GM18520 (cell line): ENCODE measurements at regions not wholly inside any gene's neighbourhood (a gene's known extent, or its start where the extent isn't known, plus 50 kb on each side); places are given as distances from the start of the nearest gene placed in this dataset.
"Not testable (repeated sequence)": the region's sequence is repeated elsewhere in the genome, so short reads cannot be mapped to it uniquely, and the experiment has no call there.

Experiments used
- ATAC-seq: cut with Tn5 transposase; IDR thresholded peaks from one replicate; pipeline ENCODE4 v1.9.1; 2021; ENCODE audit not compliant: unreplicated experiment

DNA sequence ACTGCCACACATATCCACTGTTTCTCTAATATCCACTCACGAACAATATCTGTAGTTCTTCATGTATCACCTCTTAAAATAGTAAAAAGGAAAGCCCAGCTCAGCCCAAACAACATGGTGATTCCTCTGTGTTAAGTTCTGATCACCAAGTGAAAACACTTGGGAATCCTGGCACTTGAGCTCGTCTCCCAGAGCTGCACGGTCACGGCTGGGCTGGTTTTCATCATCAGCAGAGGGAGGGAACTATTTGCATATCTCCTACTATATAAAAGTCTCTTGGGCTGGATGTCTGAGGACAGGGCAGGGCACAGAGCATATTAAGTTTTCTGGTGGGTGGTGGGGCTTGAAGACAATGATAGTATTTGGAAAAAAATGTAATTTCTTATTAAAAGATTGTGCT is 870.6 kb downstream of the TMEM121 start:
- no peak for ATAC-seq

DNA sequence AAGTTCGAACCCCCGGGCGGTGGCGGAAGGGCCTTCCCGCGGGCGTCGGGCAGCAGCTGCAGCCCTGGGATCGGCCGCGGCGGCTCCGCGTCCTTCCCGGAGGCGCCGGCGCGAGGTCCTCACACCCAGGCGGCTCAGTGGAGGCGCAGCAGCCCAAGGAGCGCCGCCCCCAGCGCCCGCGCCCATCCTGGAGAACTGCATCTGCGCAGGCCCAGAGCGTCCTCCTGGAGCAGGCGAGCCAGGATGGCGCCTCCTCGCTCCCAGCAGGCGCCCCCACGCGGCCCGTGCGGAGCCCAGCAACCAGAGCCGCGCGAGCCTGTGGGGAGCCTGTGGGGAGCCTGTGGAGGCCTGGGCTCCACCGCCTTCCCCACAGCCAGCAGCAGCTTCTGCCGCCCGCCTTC is 872.5 kb downstream of the TMEM121 start:
- not testable (repeated sequence) for ATAC-seq

DNA sequence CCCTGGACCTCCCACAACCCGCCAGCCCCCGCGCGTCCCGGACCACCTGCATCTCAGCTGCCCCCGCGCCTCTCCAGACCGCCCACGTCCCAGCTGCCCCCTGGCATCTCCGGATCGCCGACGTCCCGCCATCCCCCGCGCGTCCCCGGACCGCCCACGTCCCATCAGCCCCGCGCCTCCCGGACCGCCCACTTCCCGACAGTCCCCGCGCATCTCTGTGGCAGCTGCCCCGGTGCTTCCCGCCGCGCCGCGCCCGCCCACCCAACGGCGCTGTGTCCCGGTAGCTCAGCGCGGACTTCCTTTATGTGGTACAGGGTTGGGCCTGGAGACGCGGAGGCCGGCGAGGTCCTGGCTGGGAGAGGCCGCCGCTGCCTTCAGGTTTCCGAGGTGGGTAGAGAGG is 874.9 kb downstream of the TMEM121 start:
- ATAC-seq = not testable (repeated sequence)

DNA sequence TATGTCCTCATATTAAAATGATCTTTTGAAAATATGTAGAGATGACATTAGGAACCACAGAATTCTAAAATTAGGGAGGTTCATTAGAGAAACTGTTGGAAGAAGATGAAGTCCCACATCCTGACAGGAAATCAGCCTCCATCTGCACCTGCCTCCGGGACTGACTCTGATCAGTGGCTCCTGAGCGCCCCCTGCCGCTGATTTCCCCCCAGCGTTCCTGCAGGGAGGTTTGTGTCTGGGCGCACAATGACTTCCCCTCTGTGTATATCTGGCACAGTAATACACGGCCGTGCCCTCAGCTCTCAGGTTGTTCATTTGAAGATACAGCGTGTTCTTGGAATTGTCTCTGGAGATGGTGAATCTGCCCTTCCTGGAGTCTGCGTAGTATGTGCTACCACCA is 883.8 kb downstream of the TMEM121 start:
- ATAC-seq = not testable (repeated sequence)

DNA sequence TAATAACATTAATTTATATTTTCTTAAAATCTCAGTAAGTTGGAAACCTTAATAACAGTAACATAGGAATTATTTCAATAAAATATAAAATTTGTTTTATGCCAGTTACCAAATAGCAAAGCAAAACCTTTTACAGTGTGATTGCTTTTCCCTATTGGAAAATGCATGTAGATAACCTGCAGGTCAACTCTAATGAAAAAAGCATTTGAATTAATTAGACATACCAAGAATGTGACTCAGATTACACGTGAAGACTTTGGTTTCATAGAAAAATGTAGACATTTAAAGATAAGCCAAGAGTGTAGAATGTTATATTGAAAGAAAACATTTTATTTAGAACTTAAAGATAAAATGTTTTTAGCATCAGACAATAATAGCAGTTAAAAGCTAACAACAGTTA is 888.1 kb downstream of the TMEM121 start:
- ATAC-seq = no peak

DNA sequence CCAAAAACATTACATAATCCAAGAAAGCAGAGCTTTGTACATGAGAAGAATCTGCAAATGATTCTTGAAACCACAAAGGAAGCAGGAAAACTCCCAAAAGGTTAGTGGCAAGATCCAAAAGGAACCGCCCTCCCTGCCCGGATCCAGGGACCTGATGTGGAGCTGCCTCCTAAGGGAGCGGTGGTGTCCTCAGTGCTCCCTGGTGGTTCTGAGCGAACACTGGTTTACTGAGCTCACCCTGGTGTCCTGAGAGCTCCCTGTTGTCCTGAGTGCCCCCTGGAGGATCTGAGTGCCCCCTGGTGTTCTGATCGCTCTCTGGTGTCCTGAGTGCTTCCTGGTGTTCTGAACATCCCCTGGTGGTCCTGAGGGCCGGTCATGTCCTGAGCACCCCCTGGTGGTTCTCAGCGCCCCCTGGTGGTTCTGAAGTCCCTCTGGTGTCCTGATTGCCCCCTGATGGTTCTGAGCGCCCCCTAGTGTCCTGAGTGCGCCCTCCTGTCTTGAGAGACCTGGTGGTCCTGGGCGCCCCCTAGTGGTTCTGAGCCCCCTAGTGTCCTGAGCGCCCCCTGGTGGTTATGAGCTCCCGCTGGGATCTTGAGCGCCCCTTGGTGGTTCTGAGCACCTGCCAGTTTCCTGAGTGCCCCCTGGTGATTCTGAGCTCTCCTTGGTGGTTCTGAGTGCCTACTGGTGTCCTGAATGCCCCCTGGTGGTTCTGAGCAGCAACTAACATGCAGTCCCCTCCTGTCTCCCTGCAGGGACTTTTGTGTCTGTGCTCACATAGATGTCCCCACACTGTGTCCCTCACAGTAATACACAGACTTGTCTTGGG is 891.1 kb downstream of the TMEM121 start:
- ATAC-seq = peak; percentile 53

DNA sequence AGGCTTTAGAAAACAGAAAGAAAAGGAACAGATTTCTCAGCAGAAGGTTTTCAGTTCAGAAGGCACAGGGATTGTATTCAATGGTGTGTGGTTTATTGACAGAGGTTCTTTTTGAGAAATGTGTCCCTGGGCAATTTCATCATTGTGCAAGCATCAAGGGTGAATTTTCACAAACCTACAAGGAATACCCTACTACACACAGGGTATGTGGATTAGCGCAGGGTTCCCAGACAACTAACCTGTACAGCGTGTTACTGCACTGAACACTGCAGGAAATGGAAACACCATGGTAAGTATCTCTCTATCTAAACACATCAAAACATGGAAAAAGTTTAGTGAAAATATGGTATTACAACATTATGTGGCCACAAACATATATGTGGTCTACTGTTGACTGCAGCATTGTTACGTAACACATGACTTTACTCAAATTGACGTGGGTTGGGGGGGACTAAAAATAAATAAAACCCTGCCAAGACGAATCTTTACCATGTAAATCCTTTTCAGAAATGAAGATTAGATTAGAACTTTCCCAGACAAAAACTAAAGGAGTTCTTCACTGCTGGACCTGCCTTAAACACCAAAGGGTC is 893.1 kb downstream of the TMEM121 start:
- no peak for ATAC-seq

DNA sequence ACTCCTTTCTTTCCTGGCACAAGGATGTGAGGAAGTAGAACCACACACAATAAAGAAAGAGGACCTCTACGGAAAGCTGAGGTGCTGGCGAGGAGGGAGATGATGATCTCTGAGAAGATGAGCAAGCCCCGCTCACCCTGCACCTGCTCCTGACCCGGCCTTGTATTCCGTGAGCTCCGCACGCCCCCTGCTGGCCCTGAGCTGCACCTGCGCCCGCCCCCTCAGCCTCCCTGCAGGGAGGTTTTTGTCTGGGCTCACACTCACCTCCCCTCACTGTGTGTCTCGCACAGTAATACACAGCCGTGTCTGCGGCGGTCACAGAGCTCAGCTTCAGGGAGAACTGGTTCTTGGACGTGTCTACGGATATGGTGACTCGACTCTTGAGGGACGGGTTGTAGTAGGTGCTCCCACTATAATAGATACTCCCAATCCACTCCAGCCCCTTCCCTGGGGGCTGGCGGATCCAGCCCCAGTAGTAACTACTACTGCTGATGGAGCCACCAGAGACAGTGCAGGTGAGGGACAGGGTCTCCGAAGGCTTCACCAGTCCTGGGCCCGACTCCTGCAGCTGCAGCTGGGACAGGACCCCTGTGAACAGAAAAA is 895.1 kb downstream of the TMEM121 start:
- not testable (repeated sequence) for ATAC-seq

DNA sequence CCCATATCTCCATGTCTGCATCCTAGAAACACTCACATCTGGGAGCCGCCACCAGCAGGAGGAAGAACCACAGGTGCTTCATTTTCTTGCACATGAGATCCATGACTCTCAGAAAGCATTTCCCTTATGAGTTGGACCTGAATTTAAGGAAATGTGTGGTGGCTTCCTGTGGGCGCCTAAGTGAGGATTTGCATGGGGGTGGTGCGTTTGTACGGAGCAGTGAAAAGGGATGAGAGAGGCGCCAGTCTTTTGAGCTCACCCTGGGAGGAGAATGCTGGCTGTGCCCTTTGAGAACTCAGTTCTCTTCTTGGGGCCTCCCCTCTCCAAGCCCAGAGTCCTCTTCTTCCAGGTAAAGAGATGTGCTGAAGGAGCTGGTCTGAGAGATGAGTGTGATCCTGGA is 895.7 kb downstream of the TMEM121 start:
- no peak for ATAC-seq

DNA sequence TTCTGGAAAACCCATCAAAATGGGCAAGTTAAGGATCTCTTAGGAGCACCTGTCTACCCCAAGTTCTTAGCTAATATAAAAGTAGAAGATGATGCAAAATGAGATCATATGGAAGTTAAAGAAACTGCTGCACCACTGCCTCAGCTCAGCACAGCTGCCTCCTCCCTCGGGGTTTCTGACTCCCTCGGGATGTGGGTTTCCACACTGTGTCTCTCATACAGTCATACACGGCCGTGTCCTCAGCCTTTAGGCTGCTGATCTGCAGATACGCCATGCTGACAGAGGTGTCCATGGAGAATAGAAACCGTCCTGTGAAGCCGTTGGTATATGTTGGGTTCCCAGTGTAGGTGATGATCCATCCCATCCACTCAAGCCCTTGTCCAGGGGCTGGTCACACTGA is 898.8 kb downstream of the TMEM121 start:
- not testable (repeated sequence) for ATAC-seq

DNA sequence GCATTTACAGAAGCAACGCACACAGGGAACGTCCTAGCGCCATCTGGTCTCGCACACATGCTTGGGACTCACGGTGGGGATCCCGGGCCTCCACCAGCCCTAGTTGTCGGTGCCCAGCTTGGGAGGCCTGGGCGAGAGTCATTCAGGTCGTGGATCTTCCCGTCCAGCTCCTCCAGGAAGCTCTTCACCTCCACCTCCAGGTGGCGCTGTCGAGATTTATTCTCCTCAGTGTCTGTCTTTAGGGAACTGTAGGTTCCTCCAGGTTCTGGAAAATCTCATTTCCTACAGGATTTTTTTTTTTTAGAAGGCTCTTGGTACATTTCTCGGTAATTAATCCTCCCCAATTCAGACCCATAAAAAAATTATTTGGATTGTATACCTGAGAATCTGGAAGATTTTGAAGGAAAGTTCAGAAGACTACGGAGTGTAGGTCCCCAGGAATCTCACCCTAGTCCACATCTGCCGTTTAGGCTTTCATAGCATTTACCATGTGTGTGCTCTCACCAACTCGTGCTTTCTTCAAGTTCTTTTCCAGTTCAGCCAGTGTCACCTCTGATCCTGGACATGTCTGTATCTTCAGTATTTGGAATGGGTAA is 910.0 kb downstream of the TMEM121 start:
- ATAC-seq = no peak

DNA sequence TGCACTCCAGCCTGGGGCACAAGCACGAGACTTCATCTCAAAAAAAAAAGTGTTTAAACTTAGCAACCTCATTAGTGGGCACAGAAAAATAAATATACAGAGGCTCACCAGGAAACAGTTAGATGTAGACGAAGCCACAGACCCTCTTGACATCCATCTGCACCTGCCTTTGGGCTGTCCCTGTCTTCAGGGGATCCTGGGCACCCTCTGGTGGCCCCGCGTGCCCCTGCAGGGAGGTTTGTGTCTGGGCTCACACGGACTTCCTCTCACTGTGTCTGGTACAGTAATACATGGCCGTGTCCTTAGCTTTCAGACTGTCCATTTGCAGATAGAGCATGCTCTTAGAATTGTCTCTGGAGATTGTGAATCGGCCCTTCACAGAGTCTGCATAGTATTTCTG is 916.5 kb downstream of the TMEM121 start:
- no peak for ATAC-seq

DNA sequence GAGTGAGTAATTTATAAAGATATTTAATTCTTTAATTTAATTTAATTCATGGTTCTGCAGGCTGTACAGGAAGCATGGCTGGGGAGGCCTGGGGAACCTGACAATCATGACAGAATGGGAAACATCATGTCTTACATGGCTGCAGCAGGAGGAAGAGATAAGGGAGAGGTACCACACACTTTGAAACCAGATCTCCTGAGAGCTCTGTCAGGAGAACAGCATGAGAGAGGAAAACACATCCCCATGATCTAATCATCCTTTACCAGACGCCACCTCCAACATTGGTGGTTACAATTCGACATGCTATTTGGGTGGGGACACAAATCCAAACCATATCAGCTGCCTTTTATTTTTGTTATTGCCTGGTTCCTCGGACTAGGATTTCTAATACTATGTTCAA is 928.6 kb downstream of the TMEM121 start:
- no peak for ATAC-seq

DNA sequence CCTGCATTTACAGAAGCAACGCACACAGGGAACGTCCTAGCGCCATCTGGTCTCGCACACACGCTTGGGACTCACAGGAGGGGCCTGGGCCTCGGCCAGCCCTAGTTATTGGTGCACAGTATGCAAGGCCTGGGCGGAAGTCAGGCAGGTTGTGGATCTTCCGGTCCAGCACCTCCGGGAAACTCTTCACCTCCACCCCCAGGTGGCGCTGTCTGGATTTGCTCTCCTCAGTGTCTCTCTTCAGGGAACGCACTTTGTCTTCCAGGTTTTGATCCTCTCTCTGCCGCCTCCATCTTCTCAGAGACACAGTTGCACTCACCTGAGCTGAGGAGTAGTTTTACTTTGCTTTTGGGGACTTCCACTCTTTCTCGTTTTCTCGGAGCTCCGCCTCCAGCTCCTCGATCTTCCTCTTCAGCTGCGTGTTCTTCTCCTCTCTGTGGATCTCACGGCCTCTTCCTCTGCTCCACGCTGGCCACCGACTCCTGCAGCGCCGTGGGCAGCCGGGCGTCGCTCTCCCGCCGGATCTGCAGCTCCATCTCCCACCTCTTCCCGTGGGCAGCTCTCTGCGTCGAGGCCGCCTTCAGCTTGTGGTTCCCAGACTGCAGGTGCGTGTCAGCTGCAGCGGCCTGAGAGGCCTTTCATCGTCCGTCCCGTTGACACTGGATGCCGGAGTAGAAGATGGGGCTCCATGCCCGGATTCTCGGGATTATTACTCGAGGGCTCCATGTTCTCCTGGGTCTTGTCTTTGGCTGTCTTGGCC is 933.8 kb downstream of the TMEM121 start:
- no peak for ATAC-seq

DNA sequence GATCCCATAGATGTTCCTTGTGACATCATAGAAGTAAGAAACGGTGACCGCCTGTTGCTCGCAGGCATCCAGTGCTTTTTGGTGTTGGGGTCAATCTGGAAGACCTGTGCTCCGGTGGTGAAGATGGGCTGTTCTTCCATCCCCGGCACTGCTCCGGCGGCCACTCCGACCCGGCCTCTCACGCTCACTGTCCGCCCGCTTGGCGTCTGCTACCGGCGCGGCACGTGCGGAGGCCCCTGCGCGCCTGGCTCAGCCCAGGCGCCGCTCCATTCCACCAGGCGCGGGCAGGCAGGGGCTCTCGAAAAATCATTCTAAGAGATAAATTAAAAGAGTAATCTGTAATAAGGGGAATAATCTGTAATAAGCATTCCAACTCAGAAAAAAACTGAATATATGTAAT is 934.5 kb downstream of the TMEM121 start:
- no peak for ATAC-seq

DNA sequence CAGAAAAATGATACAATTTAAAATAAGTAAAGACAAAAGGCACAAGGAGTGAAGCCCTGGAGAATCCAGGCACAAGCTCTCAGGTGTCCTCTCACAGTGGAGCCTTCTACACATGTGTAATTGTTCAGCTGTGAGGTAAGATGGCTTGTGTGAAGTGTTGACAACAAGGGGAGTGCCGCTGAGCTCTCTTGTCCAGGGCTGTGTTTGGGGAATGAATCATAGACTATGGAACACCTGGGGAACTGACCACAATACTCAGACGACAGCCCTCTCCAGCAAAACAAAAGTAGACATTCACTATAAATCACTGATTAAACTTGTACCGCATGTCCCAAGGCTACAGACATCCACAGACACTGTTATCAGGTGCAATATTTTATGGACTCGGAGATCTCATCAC is 940.1 kb downstream of the TMEM121 start:
- not testable (repeated sequence) for ATAC-seq

DNA sequence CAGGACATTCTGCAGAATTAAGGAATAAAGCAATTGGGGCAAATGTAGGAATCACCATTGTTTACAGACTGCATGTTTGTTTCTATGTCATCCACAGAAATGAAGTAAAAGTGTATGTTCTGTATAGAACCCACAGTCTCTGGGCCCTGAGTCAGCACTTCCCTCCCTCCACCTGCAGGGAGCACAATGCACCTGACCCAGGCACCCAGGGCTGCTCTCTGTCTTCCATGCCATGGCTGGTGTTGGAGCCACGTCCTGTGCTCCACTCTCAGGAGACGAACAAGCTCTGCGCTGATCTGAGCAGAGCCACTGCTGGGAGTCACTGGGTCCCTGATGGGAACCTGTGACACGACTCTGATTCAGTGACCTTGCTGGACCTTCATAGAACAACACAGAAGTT is 942.5 kb downstream of the TMEM121 start:
- not testable (repeated sequence) for ATAC-seq

DNA sequence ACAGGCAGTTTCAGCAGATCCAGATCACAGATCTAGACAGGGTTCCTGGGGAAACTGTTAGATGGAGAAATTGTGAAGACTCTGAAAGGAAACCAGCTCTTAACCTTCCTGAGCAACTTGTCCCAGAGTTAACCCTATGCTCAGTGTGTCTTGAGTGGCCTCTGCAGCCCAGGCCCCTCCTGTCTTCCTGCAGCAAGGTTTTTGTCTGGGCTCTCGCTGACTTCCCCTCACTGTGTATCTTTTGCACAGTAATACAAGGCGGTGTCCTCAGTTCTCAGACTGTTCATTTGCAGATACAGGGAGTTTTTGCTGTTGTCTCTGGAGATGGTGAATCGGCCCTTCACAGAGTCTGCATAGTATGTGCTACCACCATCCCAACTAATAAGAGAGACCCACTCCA is 943.6 kb downstream of the TMEM121 start:
- not testable (repeated sequence) for ATAC-seq

DNA sequence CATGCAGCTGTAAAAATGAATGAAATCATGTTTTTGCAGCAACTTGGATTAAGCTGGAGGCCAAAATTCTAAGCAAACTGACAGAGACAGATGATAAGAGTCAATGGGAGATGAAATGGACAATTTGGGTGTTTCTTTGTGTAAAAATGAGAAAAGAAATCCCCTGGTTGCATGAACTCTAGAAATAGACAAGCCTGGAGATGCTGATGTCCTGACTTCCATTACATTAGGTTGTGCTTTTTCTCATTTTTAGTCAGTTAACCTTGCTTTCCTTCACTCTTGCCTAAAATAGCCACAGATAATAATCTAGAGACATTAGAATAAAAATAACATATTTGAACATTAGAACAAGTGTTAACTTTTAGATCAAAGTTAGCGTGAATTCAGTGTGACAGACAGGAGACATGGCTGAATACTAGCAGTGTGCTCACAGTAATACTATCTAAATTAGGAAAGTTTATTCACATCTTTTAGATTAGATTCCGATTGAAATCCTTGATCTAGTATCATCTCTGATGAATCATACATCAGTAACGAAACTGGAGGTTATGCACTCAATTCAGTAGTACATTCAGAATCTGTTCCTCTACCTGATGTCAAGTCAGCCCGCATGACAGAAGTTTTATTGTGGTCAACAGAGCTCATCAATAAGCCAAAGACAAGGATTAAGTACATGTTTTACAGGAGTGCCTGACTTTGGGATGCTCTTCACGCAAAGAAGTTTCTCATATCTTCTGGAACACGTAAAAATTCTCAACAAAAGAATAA is 948.1 kb downstream of the TMEM121 start:
- not testable (repeated sequence) for ATAC-seq

DNA sequence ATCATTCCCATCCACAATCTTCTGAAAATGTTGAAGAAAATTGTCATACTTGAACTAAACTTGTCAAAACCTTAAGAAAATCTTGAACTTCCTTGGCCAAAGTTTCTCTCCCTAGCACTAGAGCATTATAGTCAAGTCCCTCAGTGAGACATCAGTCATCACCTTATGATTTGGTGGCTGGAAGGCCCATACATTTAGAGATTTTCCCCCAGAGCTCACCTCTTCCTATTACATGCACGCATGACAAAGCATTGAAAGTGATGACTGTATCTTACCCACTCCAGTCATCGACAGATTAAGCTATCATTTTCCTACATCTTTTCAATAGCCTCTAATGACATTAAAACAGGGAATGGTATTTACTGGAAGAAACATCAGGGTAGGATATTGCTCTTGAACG is 948.8 kb downstream of the TMEM121 start:
- not testable (repeated sequence) for ATAC-seq
